Panc1 (cell line): ENCODE measurements at regions not wholly inside any gene's neighbourhood (a gene's known extent, or its start where the extent isn't known, plus 50 kb on each side); places are given as distances from the start of the nearest gene placed in this dataset.

Experiments
- ATAC-seq: fragments of 200-7000 bp; cut with Tn5 transposase; 2 replicates; pipeline ENCODE4 v1.9.1; 2020; ENCODE audit warnings: mild to moderate bottlenecking, moderate library complexity
- BruUV-seq: library from RNA; stranded (reverse); fragments of 400-500 nt; replicated peaks from 2 replicates; lab custom pipeline; 2021; lab: Mats Ljungman, UMichigan
- CTCF ChIA-PET: fragments of 300-600 bp; sonication (Branson Sonifier 250); formaldehyde crosslinking; loops from one replicate; lab custom pipeline; 2022; ENCODE audit warnings: antibody characterized with exemption; lab: Charles Lee
- POLR2A ChIA-PET: fragments of 300-600 bp; sonication (Branson Sonifier 250); formaldehyde crosslinking; loops from one replicate; lab custom pipeline; 2022; ENCODE audit warnings: antibody characterized with exemption; lab: Charles Lee
- DNase-seq: peaks from one replicate; pipeline ENCODE4 v3.0.0-alpha.2; 2010; ENCODE audit warnings: low read depth, low spot score
- H3K27ac ChIP-seq: 2 replicates; pipeline ENCODE4 v1.5.1; 2011; ENCODE audit warnings: mild to moderate bottlenecking, low read length, inconsistent platforms
- H3K27me3 ChIP-seq: fragments of 200-500 bp; sonication (Bioruptor generic); 2 replicates; pipeline ENCODE4 v1.6.0; 2014; ENCODE audit warnings: low read length, inconsistent platforms; ENCODE audit not compliant: control insufficient read depth, insufficient read depth
- H3K36me3 ChIP-seq: fragments of 200-500 bp; sonication (Bioruptor generic); 2 replicates; pipeline ENCODE4 v1.5.1; 2014; ENCODE audit warnings: inconsistent platforms, mild to moderate bottlenecking, low read length, moderate library complexity; ENCODE audit not compliant: control insufficient read depth, insufficient read depth
- H3K4me1 ChIP-seq: 2 replicates; pipeline ENCODE4 v1.5.1; 2011; ENCODE audit warnings: inconsistent platforms, mild to moderate bottlenecking, low read length, moderate library complexity; ENCODE audit not compliant: control insufficient read depth, insufficient read depth
- H3K4me3 ChIP-seq, 2 experiments: 2 replicates each; pipeline ENCODE4 v1.5.1; 2011 to 2012; ENCODE audit warnings: low read depth in 2 of 2, low read length in 2 of 2, mild to moderate bottlenecking in 2 of 2, inconsistent platforms in 1 of 2, moderate library complexity in 1 of 2
- H3K9me3 ChIP-seq: fragments of 200-500 bp; sonication (Bioruptor generic); 2 replicates; pipeline ENCODE4 v1.5.1; 2014; ENCODE audit warnings: low read depth, mild to moderate bottlenecking, inconsistent platforms, low read length, moderate library complexity; ENCODE audit not compliant: control insufficient read depth, insufficient read depth
- POLR2AphosphoS5 ChIP-seq: IDR thresholded peaks from 2 replicates; pipeline ENCODE4 v1.6.1; 2012; ENCODE audit warnings: mild to moderate bottlenecking, low read depth, low read length, moderate library complexity
- REST ChIP-seq, 2 experiments: IDR thresholded peaks; 2 replicates each; pipeline ENCODE4 v1.6.1; 2011 to 2012; ENCODE audit warnings: low read depth in 2 of 2, control low read depth in 1 of 2, low read length in 1 of 2, mild to moderate bottlenecking in 1 of 2, moderate library complexity in 1 of 2; ENCODE audit not compliant: insufficient read depth in 1 of 2
- SIN3A ChIP-seq: IDR thresholded peaks from 2 replicates; pipeline ENCODE4 v1.6.1; 2012; ENCODE audit warnings: low read depth, mild to moderate bottlenecking, low read length, moderate library complexity, borderline replicate concordance; ENCODE audit not compliant: insufficient read depth
- TCF7L2 ChIP-seq: IDR thresholded peaks from 2 replicates; pipeline ENCODE4 v1.6.1; 2011; ENCODE audit warnings: mild to moderate bottlenecking, low read depth, low read length, inconsistent platforms
- in situ Hi-C: cut with HindIII; loops from 2 replicates; pipeline ENCODE4 v1.10.0; 2016; ENCODE audit warnings: low sequenced_read_pairs, low pct_unique_long_range_greater_than_20kb
- intact Hi-C: fragments of 100-400 bp; cut with micrococcal nuclease; formaldehyde crosslinking; loops from one replicate; pipeline ENCODE4 v1.10.0; 2022; ENCODE audit not compliant: unreplicated experiment
- TF ChIP-seq, protein P1 (sequence below): fragments of 450-650 bp; IDR thresholded peaks from 2 replicates; pipeline ENCODE4 v1.5.1; 2017; ENCODE audit warnings: mild to moderate bottlenecking

DNA sequence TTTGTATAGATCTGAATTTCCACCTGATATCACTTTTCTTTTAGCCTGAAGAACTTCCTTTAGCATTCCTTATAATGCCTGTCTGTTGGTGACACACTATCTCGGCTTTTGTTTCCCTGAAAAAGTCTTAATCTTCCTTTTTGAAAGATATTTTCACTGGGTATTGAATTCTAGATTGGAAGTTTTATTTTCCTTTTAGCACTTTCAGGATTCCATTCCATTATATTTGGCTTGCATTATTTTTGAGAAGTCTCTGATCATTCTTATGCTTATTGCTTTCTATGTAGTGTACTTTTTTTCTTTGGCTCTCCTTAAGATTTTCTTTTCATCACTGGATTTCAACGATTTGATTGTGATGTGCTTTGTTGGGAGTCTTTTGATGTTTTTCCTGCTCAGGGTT, 510.7 kb downstream of the RWDD3 start:
- ChIA-PET CTCF (no interaction called here), POLR2A (no interaction called here)
- no peak for TF ChIP-seq REST (IDR thresholded peaks at IDR 0.05; ENCODE audit: insufficient read depth in 1 of 2, low read depth in 2 of 2, low read length in 1 of 2)
- TF ChIP-seq, protein P1, sequence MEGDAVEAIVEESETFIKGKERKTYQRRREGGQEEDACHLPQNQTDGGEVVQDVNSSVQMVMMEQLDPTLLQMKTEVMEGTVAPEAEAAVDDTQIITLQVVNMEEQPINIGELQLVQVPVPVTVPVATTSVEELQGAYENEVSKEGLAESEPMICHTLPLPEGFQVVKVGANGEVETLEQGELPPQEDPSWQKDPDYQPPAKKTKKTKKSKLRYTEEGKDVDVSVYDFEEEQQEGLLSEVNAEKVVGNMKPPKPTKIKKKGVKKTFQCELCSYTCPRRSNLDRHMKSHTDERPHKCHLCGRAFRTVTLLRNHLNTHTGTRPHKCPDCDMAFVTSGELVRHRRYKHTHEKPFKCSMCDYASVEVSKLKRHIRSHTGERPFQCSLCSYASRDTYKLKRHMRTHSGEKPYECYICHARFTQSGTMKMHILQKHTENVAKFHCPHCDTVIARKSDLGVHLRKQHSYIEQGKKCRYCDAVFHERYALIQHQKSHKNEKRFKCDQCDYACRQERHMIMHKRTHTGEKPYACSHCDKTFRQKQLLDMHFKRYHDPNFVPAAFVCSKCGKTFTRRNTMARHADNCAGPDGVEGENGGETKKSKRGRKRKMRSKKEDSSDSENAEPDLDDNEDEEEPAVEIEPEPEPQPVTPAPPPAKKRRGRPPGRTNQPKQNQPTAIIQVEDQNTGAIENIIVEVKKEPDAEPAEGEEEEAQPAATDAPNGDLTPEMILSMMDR, result no peak
- TF ChIP-seq TCF7L2, result no peak
- no peak for TF ChIP-seq POLR2AphosphoS5
- TF ChIP-seq SIN3A, result no peak
- ATAC-seq (no peak), DNase-seq (no peak)
- no peaks in the 10 kb centered on the region for H3K27me3 ChIP-seq
- no peak overlapping the region for H3K4me3 ChIP-seq
- H3K27ac ChIP-seq, result no peak overlapping the region
- H3K9me3 ChIP-seq, result no peaks in the 10 kb centered on the region
- no peaks in the 10 kb centered on the region for H3K4me1 ChIP-seq
- no TSS peak for BruUV-seq
- in situ Hi-C loops, result no loop called here
- H3K36me3 ChIP-seq, result no peaks in the 10 kb centered on the region
- intact Hi-C loops, result no loop called here

DNA sequence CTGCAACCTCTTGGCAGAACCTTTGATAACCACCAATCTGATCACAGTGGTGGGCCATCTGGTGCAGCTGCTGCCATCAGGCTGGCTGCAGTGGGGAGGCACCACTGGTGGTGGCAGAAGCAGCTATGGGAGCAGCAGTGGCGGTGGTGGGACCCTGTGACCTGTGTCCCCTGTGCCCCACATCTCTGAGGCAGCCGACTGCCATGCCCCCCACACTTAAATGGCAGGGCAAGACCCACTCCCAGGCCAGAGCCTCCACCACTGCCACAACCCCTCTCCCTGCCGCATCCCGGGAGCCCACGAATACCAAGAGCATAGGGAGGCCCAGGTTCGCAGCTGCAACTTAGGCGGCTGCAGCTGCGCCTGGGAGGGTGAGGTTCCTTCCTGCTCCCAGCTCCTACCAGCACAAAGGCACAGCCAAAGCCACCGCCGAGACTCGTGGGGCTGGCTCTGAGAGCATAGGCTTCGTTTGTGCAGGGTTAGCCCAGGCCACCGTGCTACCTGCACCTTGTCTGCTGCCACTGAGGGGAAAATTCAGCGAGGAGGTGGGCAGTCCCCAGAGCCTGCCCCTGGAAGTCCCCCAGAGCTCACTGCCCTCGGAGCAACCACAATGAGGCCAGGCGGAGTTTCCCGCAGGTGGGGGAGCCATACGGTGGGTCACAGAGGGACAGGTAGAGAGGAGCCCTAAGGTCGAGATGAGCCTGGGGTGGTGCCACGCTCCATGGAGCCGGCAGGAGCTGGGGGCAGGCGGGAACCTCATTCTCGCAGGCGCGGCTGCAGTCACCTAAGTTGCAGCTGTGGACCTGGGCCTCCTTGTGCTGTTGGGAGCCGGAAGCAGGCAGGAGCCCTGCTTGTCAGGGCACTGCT, 518.7 kb downstream of the RWDD3 start:
- no TSS peak for BruUV-seq

More for the DNA sequence above, 518.7 kb downstream of the RWDD3 start:
- intact Hi-C loops (no loop called here), in situ Hi-C loops (no loop called here)
- POLR2A ChIA-PET, result no interaction called here
- Histone ChIP-seq H3K4me1 (no peaks in the 10 kb centered on the region), H3K4me3 (no peak overlapping the region), H3K27me3 (no peaks in the 10 kb centered on the region), H3K27ac (no peak overlapping the region), H3K9me3 (0 out of 2 replicates have a peak, but pooled peaks cover 2% of the 10 kb centered on the region), H3K36me3 (no peaks in the 10 kb centered on the region)
- DNase-seq (no peak), ATAC-seq (no peak)
- TF ChIP-seq SIN3A (no peak), TCF7L2 (no peak), REST (IDR thresholded peaks at IDR 0.05; ENCODE audit: insufficient read depth in 1 of 2, low read depth in 2 of 2, low read length in 1 of 2) (no peak), POLR2AphosphoS5 (no peak)
- TF ChIP-seq, protein P1, result no peak
- CTCF ChIA-PET, result no interaction called here
